ENCODE measurements at regions not wholly inside any gene's neighbourhood (a gene's known extent, or its start where the extent isn't known, plus 50 kb on each side); places are given as distances from the start of the nearest gene placed in this dataset.

DNA sequence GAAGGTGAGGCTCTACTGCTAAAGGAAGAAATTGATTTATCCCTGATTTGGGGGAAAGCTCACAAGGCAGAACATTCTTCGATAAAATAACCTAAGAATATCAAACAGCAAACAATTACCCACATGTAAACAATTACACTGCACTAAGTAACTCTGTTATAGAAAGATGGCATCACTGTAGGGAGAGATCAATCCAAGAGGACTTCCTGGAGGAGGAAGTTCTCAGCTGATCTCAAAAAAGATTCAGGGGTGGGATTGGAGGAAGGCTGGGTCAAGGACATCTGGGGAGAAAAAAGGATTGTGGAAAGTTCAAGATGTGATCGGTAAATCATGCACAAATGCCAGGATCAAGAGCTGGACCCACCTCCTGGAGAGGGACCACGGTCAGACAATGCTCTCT, 361.0 kb upstream of the SULF2 start:
- Histone ChIP-seq H3F3A (ENCODE audit: insufficient read depth, low read depth) (no peaks in the 10 kb centered on the region), H3K36me3 (ENCODE audit: low read depth) (no peaks in the 10 kb centered on the region), H3K4me1 (replicated peaks; ENCODE audit: insufficient read depth) (no peaks in the 10 kb centered on the region), H3K27me3 (ENCODE audit: insufficient read depth, low read depth) (no peaks in the 10 kb centered on the region), H3K4me2 (no peak overlapping the region), H3K4me3 (no peak overlapping the region), H2AFZ (no peak overlapping the region), H3K9me3 (ENCODE audit: insufficient read depth, low read depth) (peaks cover 14% of the 10 kb centered on the region; the same call in 1 of the 2 replicates), H3K9me2 (ENCODE audit: insufficient read depth) (no peaks in the 10 kb centered on the region), H3K79me2 (ENCODE audit: low read depth) (no peaks in the 10 kb centered on the region), H3K27ac (no peak overlapping the region), H4K20me1 (ENCODE audit: insufficient read depth) (no peaks in the 10 kb centered on the region)
- no peak for DNase-seq
- no TSS peak for BruUV-seq (replicated peaks)
- intact Hi-C loops (cut with micrococcal nuclease; ENCODE audit: unreplicated experiment): no loop called here
- ChIA-PET POLR2A (ENCODE audit: unreplicated experiment) (no interaction called here), CTCF (no interaction called here)
- TF ChIP-seq CTCF (conservative IDR thresholded peaks at IDR 0.05): no peak
- TF ChIP-seq EZH2 (IDR thresholded peaks at IDR 0.05; ENCODE audit: low read depth): no peak

DNA sequence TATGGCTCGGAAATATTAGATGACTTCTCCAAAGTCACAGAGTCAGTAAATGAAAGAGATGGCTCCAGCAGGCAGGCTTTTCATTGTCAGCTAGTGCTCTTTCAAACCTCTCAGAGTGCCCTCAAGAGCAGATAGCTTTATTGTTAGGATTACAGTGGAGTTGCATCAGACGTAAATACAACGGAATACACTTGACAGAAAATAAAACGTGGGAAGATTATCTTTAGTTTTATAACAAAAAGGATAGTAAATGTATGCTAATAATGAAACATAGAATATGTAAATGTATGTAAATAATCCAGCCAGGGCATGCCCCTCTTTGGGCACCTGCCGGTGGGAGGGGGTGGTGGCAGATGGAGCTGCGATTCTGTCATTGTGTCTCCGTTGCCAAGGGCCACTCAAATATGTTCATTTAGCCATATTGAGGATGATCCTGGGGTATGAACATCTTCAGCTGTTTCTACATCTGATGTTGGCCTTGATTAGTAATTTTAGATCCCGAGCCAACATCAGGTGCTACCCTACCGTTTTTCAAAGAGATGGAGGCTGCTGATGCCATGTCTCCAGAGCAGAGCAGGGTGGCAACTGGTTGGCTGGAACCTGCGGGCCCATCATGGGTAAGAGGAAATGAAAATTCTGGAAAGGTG, 358.3 kb upstream of the SULF2 start:
- Histone ChIP-seq H3K79me2 (ENCODE audit: low read depth) (no peaks in the 10 kb centered on the region), H3K9me2 (ENCODE audit: insufficient read depth) (no peaks in the 10 kb centered on the region), H3K27me3 (ENCODE audit: insufficient read depth, low read depth) (no peaks in the 10 kb centered on the region), H3F3A (ENCODE audit: insufficient read depth, low read depth) (no peaks in the 10 kb centered on the region), H4K20me1 (ENCODE audit: insufficient read depth) (no peaks in the 10 kb centered on the region), H3K9me3 (ENCODE audit: insufficient read depth, low read depth) (peaks cover 21% of the 10 kb centered on the region; the same call in 1 of the 2 replicates), H2AFZ (no peak overlapping the region), H3K4me2 (no peak overlapping the region), H3K4me1 (replicated peaks; ENCODE audit: insufficient read depth) (peaks cover 17% of the 10 kb centered on the region), H3K36me3 (ENCODE audit: low read depth) (no peaks in the 10 kb centered on the region), H3K4me3 (no peak overlapping the region), H3K27ac (no peak overlapping the region)
- TF ChIP-seq EZH2 (IDR thresholded peaks at IDR 0.05; ENCODE audit: low read depth): no peak
- no peak for TF ChIP-seq CTCF (conservative IDR thresholded peaks at IDR 0.05)
- intact Hi-C loops (cut with micrococcal nuclease; ENCODE audit: unreplicated experiment): no loop called here
- POLR2A ChIA-PET (ENCODE audit: unreplicated experiment): no interaction called here
- no peak for DNase-seq
- CTCF ChIA-PET: no interaction called here
- BruUV-seq (replicated peaks): no TSS peak

DNA sequence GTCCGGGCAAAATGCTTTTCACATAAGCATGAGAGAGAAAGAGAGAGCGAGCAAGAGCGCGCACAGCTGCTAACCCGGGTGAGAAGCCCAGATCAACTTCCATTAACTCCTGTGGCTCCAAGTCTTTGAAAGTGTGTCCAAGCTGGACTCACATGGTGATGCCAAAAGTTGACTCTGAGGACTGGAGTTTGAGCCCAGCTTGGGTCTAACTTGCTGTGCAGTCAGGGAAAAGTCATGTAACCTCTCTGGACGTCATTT, 357.2 kb upstream of the SULF2 start:
- no peaks in the 10 kb centered on the region for H3K9me2 ChIP-seq (ENCODE audit: insufficient read depth)

More for the DNA sequence above, 357.2 kb upstream of the SULF2 start:
- TF ChIP-seq CTCF (conservative IDR thresholded peaks at IDR 0.05) (no peak), EZH2 (IDR thresholded peaks at IDR 0.05; ENCODE audit: low read depth) (no peak)
- H3K4me2 ChIP-seq: no peak overlapping the region
- no peak overlapping the region for H3K27ac ChIP-seq
- BruUV-seq (replicated peaks): no TSS peak
- peaks cover 23% of the 10 kb centered on the region for H3K4me1 ChIP-seq (replicated peaks; ENCODE audit: insufficient read depth)
- peaks cover 21% of the 10 kb centered on the region; the same call in 1 of the 2 replicates for H3K9me3 ChIP-seq (ENCODE audit: insufficient read depth, low read depth)
- no peaks in the 10 kb centered on the region for H3K79me2 ChIP-seq (ENCODE audit: low read depth)
- intact Hi-C loops (cut with micrococcal nuclease; ENCODE audit: unreplicated experiment): no loop called here
- ChIA-PET POLR2A (ENCODE audit: unreplicated experiment) (no interaction called here), CTCF (no interaction called here)
- H3K27me3 ChIP-seq (ENCODE audit: insufficient read depth, low read depth): no peaks in the 10 kb centered on the region
- no peaks in the 10 kb centered on the region for H3K36me3 ChIP-seq (ENCODE audit: low read depth)
- no peaks in the 10 kb centered on the region for H4K20me1 ChIP-seq (ENCODE audit: insufficient read depth)
- H3F3A ChIP-seq (ENCODE audit: insufficient read depth, low read depth): no peaks in the 10 kb centered on the region
- no peak for DNase-seq
- no peak overlapping the region for H3K4me3 ChIP-seq
- no peak overlapping the region for H2AFZ ChIP-seq
